A549 (cell line): ENCODE measurements at regions not wholly inside any gene's neighbourhood (a gene's known extent, or its start where the extent isn't known, plus 50 kb on each side); places are given as distances from the start of the nearest gene placed in this dataset.

Experiments used
- ELK1 ChIP-seq: fragments of 150-350 bp; IDR thresholded peaks from 2 replicates; pipeline ENCODE4 v1.6.1; 2014; ENCODE audit warnings: low read depth, mild to moderate bottlenecking, low read length
- EP300 ChIP-seq, 2 experiments: fragments of >200 bp; sonication (Bioruptor Twin); formaldehyde crosslinking; IDR thresholded peaks; 2 replicates in 1 of 2; 3 replicates in 1 of 2; pipeline ENCODE4 v1.6.1; 2016 to 2017
- JUNB ChIP-seq: fragments of >200 bp; sonication (Bioruptor Twin); formaldehyde crosslinking; IDR thresholded peaks from 2 replicates; pipeline ENCODE4 v1.6.1; 2016
- MYC ChIP-seq: IDR thresholded peaks from 2 replicates; pipeline ENCODE4 v1.6.1; 2012; ENCODE audit warnings: mild to moderate bottlenecking, inconsistent platforms, low read length, improper control_type of control experiment, borderline replicate concordance
- POLR2A ChIP-seq: IDR thresholded peaks from 2 replicates; pipeline ENCODE4 v1.6.1; 2012; ENCODE audit warnings: mild to moderate bottlenecking, low read length
- RFX5 ChIP-seq: fragments of 450-650 bp; IDR thresholded peaks from 2 replicates; pipeline ENCODE4 v1.7.1; 2014; ENCODE audit warnings: antibody characterized with exemption, mild to moderate bottlenecking, moderate library complexity
- ZFP36 ChIP-seq: fragments of 450-650 bp; IDR thresholded peaks from 2 replicates; pipeline ENCODE4 v1.6.1; 2014; ENCODE audit warnings: borderline replicate concordance; ENCODE audit not compliant: partially characterized antibody
- TF ChIP-seq, protein P1 (sequence below): fragments of >200 bp; sonication (Bioruptor Twin); formaldehyde crosslinking; IDR thresholded peaks from 3 replicates; pipeline ENCODE4 v1.5.1; 2016
- TF ChIP-seq, protein P2 (sequence below): IDR thresholded peaks from 2 replicates; pipeline ENCODE4 v1.6.1; 2012

DNA sequence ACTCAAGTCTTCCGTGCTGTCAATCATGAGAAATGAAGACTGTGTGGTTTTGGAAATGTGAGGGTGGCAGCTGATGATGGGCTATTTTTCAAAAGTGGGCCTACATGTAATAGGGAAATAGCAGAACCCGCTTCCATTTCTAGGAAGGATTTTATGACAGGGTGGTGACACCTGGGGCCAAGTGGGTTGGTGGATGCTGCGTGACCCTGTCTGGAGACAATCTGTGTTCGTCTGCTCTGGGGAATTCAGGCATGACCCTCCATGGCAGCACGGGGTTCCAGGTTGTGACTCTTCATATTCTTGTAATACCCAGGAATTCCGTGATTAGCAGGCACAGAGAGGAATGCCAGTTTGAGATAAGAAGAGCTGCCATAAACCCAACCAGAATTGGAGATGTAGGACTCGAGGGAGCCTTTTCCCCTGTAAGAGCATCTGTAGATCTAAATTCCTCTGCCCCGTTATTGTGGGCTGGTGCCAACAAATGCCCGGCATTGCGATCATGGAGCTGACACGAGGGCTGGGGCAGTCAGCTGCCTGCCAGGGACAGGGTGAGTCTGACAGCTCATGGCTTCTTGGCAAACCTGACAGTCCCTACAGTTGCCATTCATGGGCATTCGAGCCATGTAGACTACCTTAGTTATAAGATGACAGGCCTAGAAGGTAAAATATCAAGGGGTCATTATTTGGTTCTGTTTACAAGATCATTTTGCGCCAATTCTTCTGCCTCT lies 279.7 kb downstream of the GADD45G start:
- TF ChIP-seq ZFP36 (no peak), EP300 (IDR thresholded peaks at IDR 0.05) (no peak), POLR2A (no peak), ELK1 (no peak), RFX5 (no peak), JUNB (no peak), MYC (no peak)
- TF ChIP-seq, protein P1, sequence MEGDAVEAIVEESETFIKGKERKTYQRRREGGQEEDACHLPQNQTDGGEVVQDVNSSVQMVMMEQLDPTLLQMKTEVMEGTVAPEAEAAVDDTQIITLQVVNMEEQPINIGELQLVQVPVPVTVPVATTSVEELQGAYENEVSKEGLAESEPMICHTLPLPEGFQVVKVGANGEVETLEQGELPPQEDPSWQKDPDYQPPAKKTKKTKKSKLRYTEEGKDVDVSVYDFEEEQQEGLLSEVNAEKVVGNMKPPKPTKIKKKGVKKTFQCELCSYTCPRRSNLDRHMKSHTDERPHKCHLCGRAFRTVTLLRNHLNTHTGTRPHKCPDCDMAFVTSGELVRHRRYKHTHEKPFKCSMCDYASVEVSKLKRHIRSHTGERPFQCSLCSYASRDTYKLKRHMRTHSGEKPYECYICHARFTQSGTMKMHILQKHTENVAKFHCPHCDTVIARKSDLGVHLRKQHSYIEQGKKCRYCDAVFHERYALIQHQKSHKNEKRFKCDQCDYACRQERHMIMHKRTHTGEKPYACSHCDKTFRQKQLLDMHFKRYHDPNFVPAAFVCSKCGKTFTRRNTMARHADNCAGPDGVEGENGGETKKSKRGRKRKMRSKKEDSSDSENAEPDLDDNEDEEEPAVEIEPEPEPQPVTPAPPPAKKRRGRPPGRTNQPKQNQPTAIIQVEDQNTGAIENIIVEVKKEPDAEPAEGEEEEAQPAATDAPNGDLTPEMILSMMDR, result no peak
- TF ChIP-seq, protein P2, sequence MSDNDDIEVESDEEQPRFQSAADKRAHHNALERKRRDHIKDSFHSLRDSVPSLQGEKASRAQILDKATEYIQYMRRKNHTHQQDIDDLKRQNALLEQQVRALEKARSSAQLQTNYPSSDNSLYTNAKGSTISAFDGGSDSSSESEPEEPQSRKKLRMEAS, result no peak
